GM21367 (cell line): ENCODE measurements at regions not wholly inside any gene's neighbourhood (a gene's known extent, or its start where the extent isn't known, plus 50 kb on each side); places are given as distances from the start of the nearest gene placed in this dataset.

ENCODE experiments used
- ATAC-seq: cut with Tn5 transposase; IDR thresholded peaks from one replicate; pipeline ENCODE4 v1.9.1; 2021; ENCODE audit not compliant: unreplicated experiment

DNA sequence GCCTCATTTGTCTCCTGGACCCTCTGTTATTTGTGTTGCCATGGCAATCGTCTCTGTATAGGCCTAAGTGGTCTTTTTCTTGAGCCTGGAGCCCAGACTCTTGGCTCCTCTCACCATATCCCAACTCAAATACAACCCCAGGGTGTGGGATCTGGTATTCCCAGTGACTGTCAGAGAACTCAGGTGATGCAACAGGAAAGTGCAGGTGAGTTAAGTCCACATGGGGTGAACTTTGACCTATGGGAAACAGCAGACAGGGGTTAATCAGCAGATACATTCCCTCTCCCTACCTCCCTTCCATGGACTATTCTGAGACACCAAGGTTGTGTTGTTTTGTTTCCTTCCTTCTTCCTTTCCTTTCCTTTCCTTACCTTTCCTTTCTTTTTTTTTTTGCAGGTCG, 130.9 kb upstream of the RPS6KA3 start:
- ATAC-seq = no peak

DNA sequence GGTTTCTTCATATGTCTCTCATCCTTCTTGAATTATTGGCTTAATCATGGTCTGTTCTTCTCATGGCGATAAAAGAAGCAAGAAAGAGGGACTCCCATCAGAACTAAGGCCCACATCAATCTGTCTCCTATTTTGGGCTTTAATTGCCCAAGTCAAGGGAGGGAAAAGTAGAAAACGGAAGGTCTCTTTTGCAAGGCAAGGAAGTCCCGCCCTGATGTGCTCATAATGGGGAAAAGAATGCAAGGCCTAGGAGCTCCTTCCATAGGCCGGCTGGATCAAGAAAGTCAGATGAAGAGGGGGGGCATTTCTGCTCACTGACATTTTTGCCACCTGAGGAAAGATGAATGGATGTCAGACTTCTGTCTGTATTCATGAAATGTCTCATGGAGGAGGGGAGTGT, 127.7 kb upstream of the RPS6KA3 start:
- no peak for ATAC-seq

DNA sequence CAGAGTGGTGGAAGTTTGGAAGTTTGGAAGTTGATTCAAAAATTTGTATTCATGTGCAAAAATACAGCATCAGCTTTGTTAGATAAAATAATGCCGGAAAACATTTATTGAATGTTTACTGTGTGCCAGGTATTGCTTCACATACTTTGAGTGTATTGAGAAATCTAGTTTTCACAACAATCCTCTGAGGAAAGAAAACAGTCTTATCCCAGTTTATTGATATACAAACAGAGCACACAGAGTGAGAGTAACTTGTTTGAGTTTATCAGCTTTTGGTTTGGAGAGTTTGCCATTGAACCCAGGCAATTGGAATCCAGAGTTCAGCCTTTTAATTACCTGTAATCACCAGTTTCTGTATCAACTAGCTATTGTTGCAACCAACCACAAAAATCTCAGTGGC, 127.2 kb upstream of the RPS6KA3 start:
- ATAC-seq = no peak

DNA sequence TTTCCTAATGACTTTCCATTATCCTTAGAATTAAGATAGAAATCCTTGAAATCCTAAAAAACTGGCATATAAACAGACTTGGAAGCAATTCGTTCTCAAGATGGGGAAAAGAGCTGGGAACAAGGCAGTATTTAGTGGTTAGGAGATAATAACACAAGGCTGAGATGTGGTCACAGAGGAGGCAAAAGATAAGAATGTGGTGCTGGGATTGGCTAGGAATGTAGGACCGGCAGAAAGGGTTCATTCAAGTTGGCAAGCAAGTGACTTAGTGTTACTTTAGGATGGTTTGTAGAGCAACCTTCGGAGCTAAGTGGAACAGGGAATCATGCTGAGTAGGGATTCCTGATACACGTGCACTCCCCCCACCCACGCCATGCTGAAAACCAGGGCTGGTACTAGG, 121.9 kb upstream of the RPS6KA3 start:
- no peak for ATAC-seq

DNA sequence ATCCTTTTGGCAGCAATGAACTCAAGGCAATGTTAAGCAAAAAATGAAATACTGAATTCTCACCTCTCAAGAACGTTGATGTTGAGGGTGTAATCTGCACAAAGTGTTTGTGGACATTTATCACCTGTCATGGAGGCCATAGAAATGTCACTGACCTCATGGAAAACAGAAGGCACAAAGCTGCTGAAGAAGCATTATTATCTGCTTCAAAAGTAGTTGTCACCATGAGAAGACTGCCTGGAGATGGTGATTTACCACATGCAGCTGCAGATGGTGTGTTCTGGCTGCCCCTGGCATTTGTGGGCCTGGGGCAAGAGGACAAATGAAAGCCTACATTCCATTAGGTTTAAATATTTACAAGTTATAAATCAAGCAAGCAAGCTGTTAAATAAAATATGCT, 116.8 kb upstream of the RPS6KA3 start:
- ATAC-seq = no peak

DNA sequence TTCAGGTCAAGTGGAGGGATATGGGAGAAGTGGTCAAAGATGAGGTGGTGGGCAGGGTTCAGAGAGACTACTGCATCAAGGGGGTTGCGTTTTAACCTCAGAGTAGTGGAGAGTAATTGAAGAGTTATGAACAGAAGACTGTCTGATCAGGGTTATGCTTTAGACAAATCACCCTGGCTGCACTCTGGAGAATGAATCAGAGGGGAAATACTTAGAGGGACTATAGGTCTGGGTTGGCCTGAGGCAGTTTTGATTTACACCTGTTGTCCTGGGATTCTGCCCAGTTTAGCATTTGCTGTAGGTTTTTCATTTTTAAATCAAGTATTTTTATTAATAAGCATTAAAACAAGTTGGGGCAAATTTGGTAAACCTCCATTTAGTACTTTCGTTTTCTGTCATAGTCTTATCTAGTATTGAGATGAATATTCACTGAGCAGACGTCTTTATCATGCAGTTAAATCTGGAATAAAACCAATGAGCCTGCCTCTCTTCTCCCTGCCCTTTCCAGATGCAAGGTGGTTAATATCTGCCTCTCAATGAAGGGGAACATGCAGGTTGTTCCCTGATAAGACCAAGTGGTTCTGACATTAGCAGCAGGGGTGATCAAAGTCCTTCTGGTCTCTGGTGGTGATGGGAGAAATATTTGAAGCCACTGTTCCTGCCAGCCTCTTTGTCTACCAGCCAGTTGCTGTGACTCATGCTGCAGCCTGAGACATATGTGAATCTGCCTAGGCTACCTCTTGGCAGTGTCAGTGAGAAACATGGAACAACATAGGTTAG, 116.0 kb upstream of the RPS6KA3 start:
- no peak for ATAC-seq

DNA sequence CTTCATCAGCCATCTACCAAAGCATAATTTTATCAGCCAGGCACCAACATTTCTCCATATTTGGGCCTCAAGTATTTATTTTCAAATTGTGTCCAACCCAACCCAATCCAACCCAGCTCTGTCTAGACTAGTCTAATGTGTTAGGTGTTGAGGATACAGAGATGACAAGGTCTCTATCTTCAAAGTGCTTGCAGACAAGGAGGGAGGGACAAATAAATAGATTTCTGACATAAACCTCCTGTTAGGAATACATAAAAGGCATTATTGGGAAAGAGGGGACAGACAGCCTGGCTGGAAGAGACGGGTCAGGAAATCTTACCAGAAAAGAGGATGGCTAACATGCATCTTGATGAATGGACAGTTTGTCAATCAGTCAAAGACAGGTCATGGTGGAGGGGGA, 115.4 kb upstream of the RPS6KA3 start:
- no peak for ATAC-seq

DNA sequence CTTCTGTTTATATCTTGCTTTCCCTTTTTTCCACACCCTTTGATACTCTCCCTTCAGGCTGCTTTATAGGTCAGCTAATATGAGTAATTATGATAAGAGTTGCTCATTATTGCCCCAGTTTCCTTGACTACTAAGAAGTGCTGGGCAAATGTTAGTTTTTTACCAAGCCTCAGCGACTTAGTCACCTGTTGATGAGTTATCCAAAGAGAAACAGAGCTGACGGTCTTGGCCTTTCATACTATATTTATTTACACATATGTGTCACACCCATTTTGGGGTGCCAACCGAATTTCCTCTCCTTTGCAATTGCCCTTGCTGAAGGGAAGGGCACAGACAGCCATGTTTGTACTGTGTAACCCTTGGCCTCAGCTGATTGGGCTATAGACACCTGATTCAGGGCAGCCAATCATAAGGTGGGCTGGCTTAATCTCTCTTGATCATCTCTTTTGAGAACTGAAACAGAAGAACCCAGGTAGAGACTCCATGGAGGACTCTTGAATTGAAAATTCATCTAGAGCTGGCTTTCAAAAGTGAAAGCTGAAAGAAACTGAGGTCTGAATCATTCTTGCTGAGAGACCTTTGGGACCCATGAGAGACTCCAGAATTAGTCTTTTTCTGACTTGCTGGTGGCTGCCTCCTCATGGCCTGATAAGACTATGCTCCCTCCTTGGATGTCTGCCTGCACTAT, 111.7 kb upstream of the RPS6KA3 start:
- ATAC-seq = no peak

DNA sequence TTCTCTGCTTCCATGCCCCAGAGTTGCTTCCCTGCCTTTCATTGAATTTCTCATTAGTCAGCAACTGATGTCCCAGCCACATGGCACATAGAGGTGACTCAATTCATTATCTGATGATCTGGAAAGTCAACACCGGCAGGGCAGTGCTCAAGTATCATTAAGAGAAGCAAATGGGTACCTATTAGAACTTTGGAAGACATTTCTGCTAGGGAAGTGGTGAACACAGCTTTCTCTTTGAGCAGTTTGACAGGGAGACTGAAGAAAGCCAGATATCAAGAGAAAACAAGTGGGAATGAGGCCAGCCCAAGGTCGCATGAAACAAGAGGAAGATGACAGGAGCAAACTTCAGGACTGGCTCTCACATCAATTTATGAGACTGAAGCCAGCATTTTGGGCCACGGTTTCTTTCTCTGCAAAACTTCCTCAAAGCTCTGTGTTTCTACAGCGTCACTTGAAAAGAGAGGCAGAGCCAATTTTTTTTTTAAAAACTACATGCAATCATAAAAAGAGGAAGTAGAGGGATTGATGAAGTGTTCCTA, 108.3 kb upstream of the RPS6KA3 start:
- ATAC-seq = no peak

DNA sequence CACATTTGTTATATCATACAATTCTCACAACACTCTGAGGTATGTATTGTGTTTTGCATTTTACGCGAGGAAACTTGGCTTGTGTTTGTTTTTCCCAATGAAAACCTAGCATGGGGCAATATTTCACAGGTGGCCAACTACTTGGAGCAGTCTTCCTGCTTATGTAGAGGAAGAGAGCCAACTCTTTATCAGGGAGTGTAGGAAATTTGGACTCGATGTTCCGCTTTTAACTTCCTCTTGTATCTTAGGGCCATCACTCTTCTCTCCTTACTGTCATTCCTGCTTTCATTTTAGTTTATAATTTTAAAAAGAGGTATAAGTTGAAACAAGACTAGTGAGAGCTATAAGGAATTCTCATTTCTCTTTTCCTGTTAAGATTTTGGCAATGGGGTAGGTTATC, 107.7 kb upstream of the RPS6KA3 start:
- ATAC-seq = no peak

DNA sequence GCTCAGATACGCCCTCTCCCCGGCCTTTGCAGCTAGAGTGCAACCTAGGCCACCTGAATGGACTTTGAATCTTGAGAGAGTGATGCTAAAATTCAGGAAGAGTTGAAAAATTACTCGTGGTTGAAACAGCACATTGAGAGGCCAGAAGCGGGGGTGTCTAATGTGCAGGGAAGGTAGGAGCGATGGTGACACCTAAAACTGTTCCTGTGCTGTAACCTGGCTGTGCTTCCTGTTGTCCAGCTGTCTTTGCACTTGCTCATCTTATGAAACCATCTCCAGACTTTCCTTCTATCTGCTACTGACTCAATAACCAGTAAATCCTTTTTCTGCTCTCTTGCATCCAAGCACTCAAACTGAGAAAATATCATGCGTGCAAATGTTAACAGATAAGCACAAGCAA, 106.4 kb upstream of the RPS6KA3 start:
- ATAC-seq = no peak

DNA sequence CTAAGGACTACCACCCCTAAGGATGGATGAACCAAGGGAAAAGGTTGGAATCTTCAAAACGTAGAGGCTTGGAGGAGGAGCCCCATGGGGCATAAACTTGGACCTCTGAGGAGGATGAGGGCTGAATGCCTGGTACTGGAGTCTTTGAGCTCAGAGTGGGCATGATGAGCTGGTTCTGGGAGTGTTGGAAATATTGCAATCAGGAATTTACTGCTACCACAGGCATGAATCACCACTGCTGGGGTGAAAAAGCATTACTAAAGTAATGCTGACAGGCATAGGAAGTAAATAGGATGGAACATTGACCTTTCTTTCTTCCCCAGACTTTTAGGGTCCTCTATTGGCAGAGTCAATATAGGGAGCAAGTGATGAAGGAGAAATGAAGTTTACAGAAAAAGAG, 105.8 kb upstream of the RPS6KA3 start:
- no peak for ATAC-seq

DNA sequence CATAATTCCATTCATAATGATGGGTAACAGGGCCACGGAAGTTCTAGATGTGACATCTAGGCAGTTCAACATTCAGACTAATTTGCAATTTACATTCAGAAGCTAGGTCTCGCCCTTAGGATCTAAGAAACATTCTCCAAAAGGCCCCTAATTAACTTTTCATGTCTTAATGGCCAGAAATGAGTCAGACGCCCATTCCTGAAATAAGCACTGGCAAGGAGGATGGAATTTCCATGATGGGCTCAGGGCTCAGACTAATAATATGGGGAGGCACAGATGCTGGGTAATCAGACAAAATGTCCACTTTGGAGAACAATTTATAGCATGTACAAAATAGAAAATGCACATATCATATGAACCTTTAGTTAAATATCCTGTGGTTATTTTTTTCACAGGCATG, 102.8 kb upstream of the RPS6KA3 start:
- no peak for ATAC-seq

DNA sequence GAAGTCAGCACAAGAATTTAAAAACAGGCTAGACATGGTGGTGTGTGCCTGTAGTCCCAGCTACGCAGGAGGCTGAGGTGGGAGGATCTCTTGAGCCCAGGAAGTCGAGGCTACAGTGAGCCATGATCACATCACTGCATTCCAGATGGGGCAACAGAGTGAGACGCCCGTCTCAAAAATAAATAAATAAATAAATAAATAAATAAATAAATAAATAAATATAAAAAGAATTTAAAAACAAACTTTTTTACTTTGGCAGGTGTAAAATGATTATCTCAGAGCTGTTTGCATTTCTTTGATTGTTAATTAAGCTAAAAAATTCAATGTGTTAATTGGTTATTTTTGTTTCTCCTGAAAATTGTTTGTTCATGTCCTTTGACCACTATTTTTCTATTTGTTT, 97.5 kb upstream of the RPS6KA3 start:
- ATAC-seq = no peak

DNA sequence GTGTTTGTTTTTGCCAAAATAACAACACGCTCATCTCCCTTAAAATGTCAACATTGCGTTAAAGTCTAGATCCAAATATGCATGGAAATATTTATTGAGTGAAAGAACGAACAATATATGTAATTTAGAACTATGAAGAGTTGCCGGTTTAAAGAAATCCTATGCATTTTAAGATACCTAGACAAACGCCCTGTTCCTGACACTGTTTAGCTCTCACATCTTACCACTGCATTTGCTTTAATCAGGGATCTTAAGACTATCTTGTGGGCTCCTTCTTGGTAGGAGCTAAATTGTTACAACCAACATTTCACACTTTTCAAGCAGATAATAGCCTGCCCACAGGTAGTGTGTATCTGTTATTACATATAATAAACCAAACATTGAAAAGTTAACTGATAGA, 96.6 kb upstream of the RPS6KA3 start:
- no peak for ATAC-seq

DNA sequence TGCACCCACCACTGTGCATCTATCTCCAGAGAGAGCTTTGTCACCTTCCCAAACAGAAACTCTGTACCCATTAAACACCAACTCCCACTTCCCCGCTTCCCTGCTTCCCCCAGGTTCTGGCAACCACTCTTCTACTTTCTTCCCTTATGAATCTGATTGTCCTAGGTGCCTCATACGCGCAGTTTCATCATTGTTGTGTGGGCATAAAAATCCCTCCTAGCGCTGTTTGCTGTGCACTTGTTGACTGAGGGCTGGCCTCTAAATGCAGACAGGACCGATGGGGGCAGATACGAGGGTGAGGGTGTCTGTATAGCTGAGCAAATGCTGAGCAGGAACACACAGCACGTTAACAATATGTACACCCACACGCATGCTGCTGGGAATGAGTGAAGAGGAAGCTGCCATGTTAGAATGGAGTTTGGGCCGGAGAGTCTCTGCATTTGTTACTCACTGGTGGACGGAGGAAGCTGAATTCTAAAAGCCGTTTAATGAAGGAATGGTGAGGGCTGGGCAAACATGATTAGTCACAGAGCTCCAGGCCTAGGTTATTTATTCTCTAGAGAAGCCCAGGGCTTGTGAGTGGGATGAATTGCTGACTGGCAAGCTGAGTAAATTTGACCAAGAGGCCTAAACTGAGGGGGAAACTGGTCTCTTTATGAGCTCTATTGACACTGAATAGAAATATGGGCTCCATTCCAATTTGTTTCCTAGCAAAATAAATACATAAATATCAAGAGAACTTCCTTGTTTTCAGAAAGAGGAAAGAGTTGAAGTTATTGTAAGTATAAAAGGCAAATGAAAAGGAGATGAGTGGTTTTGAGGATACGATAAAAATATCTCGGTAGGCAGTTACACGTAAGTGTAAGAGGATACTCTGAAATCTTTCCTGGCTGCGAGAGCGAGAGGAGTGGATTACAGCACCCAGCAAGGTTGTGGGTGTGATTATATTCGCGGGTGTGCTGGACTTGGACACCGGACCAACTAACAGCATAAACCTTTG, 95.9 kb upstream of the RPS6KA3 start:
- ATAC-seq = no peak

DNA sequence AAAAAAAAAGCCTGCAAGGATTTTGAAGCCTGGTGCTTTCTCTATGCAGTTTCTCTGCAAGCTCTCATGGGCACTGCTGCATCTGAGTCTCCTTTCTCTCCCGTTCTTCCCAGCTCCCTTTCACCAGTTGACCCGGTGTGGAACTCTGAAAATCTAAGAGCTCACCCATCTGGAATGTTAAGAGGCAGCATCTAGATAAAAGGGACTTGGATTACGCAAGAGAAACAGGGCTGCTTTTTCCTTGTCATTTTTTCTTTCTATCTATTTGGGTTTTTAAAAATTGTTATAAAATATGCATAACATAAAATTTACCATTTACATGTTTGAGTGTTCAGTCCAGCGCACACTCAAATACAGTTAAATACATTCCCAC, 95.2 kb upstream of the RPS6KA3 start:
- ATAC-seq = no peak

DNA sequence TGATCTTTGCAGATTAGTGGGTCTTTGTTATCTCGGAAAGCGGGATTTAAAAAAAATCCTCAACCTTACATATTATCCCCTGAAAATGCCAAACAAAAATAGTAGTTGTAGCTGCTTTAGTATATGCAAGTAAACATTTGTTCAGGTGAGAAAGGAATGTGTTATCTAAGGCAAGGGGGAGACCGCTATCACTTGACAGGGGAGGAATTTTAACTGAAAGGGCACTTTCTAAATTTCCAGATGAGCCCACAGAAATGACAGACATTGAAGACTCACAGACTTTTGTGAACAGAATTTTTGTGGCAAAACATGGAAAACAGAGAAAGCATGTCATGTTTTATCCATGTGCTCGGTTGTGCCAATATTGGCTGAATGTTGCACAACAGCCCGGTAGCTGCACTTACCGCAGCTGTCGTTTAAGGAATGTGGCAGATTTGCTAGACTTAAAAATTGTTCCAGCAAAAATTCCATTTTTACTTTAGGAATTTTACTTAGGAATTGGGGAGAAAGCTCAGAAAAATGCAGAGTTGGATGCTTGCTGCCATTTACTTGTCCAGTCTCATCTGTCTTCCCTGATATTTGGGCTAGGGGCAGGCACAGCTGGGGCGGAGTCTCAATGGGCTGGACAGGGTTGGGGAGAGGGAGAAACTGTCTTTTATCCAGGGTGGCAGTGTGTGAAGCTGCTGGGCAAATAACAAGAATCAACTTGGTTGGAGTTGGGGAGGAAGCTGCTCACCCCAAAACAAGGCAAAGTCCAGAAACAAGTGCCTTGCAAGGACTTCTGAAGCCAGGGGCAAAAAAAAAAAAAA, 94.6 kb upstream of the RPS6KA3 start:
- no peak for ATAC-seq

DNA sequence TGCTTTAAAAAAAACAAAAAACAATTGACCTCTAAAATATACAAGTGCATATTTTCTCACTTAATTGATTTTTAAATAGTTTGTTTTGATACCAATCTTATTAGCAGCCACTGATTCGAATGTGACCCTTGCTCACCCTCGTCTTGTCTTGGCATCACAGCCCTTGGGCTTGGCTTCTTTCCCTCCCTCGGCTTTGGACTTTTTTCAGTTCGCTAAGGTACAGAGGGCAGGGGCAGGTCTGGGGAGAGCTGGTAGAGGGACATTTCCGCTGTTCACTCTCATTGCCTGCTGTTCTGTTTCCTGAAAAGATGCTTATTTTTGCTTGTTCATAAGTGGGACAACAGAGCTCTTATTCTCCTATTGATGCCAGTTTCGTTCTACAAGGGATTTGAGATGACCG, 88.5 kb upstream of the RPS6KA3 start:
- ATAC-seq = no peak

DNA sequence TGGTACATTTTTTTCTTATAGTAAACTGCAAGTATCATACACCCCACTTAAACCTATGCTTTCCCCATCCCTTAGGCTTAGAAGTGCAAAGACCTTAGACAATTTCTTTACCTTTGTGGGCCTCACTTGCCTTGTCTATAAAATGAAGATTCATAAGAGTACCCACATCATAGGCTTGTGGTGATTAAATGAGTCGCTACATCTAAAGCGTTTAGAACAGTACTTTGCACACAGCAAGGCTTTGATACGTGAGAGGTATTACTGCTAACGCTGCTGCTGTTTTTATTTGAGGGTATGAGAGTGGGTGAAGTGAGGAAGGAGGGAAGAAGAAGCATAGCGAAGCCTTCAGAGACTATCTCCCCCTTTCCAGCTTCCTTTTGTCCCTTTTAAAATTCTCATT, 87.8 kb upstream of the RPS6KA3 start:
- no peak for ATAC-seq

DNA sequence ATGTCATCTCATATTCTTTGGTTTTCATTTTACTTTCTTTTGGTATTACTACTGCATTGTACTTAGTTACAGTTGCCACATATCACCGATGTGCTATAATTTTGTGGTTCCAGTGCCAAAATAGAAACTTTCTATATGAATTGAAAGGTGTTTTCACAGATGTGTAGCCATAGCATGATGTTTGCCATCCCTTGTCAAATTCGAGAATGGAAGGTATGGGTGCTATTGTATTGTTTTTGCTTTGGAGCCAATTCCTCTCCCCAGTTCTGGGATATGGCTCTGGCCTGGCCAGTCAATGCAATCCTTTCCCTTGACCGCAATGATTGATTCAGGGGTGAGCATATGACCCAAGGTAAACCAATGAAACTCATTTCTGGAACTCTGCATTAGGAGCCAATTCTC, 86.2 kb upstream of the RPS6KA3 start:
- no peak for ATAC-seq
